Fibroblast of lung (primary cell): ENCODE measurements at regions not wholly inside any gene's neighbourhood (a gene's known extent, or its start where the extent isn't known, plus 50 kb on each side); places are given as distances from the start of the nearest gene placed in this dataset.

Experiments used
- DNase-seq, 2 donors: peaks; one replicate each; pipeline versions ENCODE4 v3.0.0 to v3.0.0-alpha.2; 2010; ENCODE audit warnings: low read depth in 2 of 2
- H2AFZ ChIP-seq: 2 replicates; pipeline ENCODE4 v1.5.1; 2012; ENCODE audit warnings: low read length, control low read depth, inconsistent platforms
- H3K27ac ChIP-seq: 2 replicates; pipeline ENCODE4 v1.5.1; 2011; ENCODE audit warnings: low read length, control low read depth; ENCODE audit not compliant: insufficient read depth
- H3K27me3 ChIP-seq: 2 replicates; pipeline ENCODE4 v1.5.1; 2011; ENCODE audit warnings: mild to moderate bottlenecking, low read length; ENCODE audit not compliant: control insufficient read depth, insufficient read depth
- H3K36me3 ChIP-seq: 2 replicates; pipeline ENCODE4 v1.5.1; 2011; ENCODE audit warnings: low read length; ENCODE audit not compliant: control insufficient read depth, insufficient read depth
- H3K4me1 ChIP-seq: 2 replicates; pipeline ENCODE4 v1.5.1; 2011; ENCODE audit warnings: low read length; ENCODE audit not compliant: control insufficient read depth, insufficient read depth; ENCODE audit errors: extremely low read depth
- H3K4me2 ChIP-seq: 2 replicates; pipeline ENCODE4 v1.5.1; 2011; ENCODE audit warnings: low read length, control low read depth; ENCODE audit not compliant: insufficient read depth; ENCODE audit errors: extremely low read depth
- H3K4me3 ChIP-seq, 4 experiments: fragments of 200-600 bp in 1 of 4; sonication (generic) in 1 of 4; replicated peaks in 1 of 4; 2 replicates each; pipeline ENCODE4 v1.5.1; 2011 to 2016; ENCODE audit warnings: low read length in 4 of 4, low read depth in 3 of 4, mild to moderate bottlenecking in 3 of 4, control low read depth in 2 of 4, inconsistent platforms in 1 of 4, mixed read lengths in 1 of 4; ENCODE audit not compliant: insufficient read depth in 1 of 4; ENCODE audit errors: control extremely low read depth in 1 of 4
- H3K79me2 ChIP-seq: 2 replicates; pipeline ENCODE4 v1.5.1; 2012; ENCODE audit warnings: mild to moderate bottlenecking, low read length, inconsistent platforms; ENCODE audit not compliant: control insufficient read depth, insufficient read depth
- H3K9ac ChIP-seq: 2 replicates; pipeline ENCODE4 v1.5.1; 2011; ENCODE audit warnings: mild to moderate bottlenecking, low read length, control low read depth; ENCODE audit not compliant: insufficient read depth
- H3K9me3 ChIP-seq: 2 replicates; pipeline ENCODE4 v1.5.1; 2012; ENCODE audit warnings: low read depth, low read length; ENCODE audit not compliant: control insufficient read depth, insufficient read depth
- H4K20me1 ChIP-seq: 2 replicates; pipeline ENCODE4 v1.5.1; 2011; ENCODE audit warnings: low read length; ENCODE audit not compliant: control insufficient read depth, insufficient read depth; ENCODE audit errors: extremely low read depth
- CTCF ChIP-seq, 2 donors: IDR thresholded peaks in 1 of 2; conservative IDR thresholded peaks in 1 of 2; 1 replicate in 1 of 2; 2 replicates in 1 of 2; pipeline ENCODE4 v1.5.1; 2011 to 2012; ENCODE audit warnings: low read length in 2 of 2, control low read depth in 1 of 2, inconsistent platforms in 1 of 2, low read depth in 1 of 2, mild to moderate bottlenecking in 1 of 2
- EZH2 ChIP-seq: IDR thresholded peaks from 2 replicates; pipeline ENCODE4 v1.5.1; 2012; ENCODE audit warnings: low read length, control low read depth, mild to moderate bottlenecking; ENCODE audit errors: missing control alignments

GRCh38 chr6:156311291-156311690 lies 465.9 kb upstream of the ARID1B start:
- DNase-seq, result no peak
- H3K9me3 ChIP-seq, result no peaks in the 10 kb centered on the region
- no peak overlapping the region for H3K4me2 ChIP-seq
- H2AFZ ChIP-seq, result no peak overlapping the region
- no peak overlapping the region for H3K4me3 ChIP-seq
- H3K9ac ChIP-seq, result no peak overlapping the region
- H3K27ac ChIP-seq, result no peak overlapping the region
- no peaks in the 10 kb centered on the region for H4K20me1 ChIP-seq
- no peaks in the 10 kb centered on the region for H3K36me3 ChIP-seq
- H3K4me1 ChIP-seq, result no peaks in the 10 kb centered on the region
- H3K79me2 ChIP-seq, result no peaks in the 10 kb centered on the region
- no peaks in the 10 kb centered on the region for H3K27me3 ChIP-seq
- TF ChIP-seq CTCF (conservative IDR thresholded peaks at IDR 0.05 in 1 of 2, IDR thresholded peaks at IDR 0.05 in 1 of 2; ENCODE audit: low read depth in 1 of 2, low read length in 2 of 2) (no peak), EZH2 (no peak)

- Histone ChIP-seq H3K9ac (no peak overlapping the region), H3K27me3 (no peaks in the 10 kb centered on the region), H3K4me2 (no peak overlapping the region), H3K36me3 (no peaks in the 10 kb centered on the region), H3K79me2 (no peaks in the 10 kb centered on the region), H3K27ac (no peak overlapping the region), H3K4me3 (no peak overlapping the region), H3K9me3 (no peaks in the 10 kb centered on the region), H2AFZ (no peak overlapping the region), H3K4me1 (no peaks in the 10 kb centered on the region), H4K20me1 (no peaks in the 10 kb centered on the region)
- no peak for DNase-seq
- TF ChIP-seq CTCF (conservative IDR thresholded peaks at IDR 0.05 in 1 of 2, IDR thresholded peaks at IDR 0.05 in 1 of 2; ENCODE audit: low read depth in 1 of 2, low read length in 2 of 2) (no peak), EZH2 (no peak)
These were observed 466.5 kb upstream of the ARID1B start for GRCh38 chr6:156310701-156311100.

GRCh38 chr6:156309017-156309416 lies 468.2 kb upstream of the ARID1B start:
- no peak for DNase-seq
- Histone ChIP-seq H3K9ac (no peak overlapping the region), H3K4me1 (no peaks in the 10 kb centered on the region), H3K79me2 (no peaks in the 10 kb centered on the region), H4K20me1 (no peaks in the 10 kb centered on the region), H3K9me3 (no peaks in the 10 kb centered on the region), H3K4me2 (no peak overlapping the region), H3K27ac (no peak overlapping the region), H3K4me3 (no peak overlapping the region), H3K36me3 (no peaks in the 10 kb centered on the region), H3K27me3 (no peaks in the 10 kb centered on the region), H2AFZ (no peak overlapping the region)
- TF ChIP-seq EZH2, result no peak
- TF ChIP-seq CTCF (conservative IDR thresholded peaks at IDR 0.05 in 1 of 2, IDR thresholded peaks at IDR 0.05 in 1 of 2; ENCODE audit: low read depth in 1 of 2, low read length in 2 of 2), result no peak
